ENCODE measurements at regions not wholly inside any gene's neighbourhood (a gene's known extent, or its start where the extent isn't known, plus 50 kb on each side); places are given as distances from the start of the nearest gene placed in this dataset.

GRCh38 chr5:98402130-98402529 lies 371.3 kb upstream of the RGMB start:
- ATAC-seq: no peak
- no peaks in the 10 kb centered on the region for H3K4me1 ChIP-seq
- intact Hi-C loops (cut with DNase I): no loop called here
- H3K27ac ChIP-seq: no peak overlapping the region
- no peak overlapping the region for H3K4me3 ChIP-seq
- no peak for DNase-seq
- H3K9me3 ChIP-seq: no peaks in the 10 kb centered on the region
- no peaks in the 10 kb centered on the region for H3K36me3 ChIP-seq
- TF ChIP-seq CTCF (IDR thresholded peaks at IDR 0.05): no peak
- no peaks in the 10 kb centered on the region for H3K27me3 ChIP-seq (ENCODE audit: low read depth)

- Histone ChIP-seq H3K36me3 (no peaks in the 10 kb centered on the region), H3K9me3 (no peaks in the 10 kb centered on the region), H3K27me3 (ENCODE audit: low read depth) (no peaks in the 10 kb centered on the region), H3K27ac (no peak overlapping the region), H3K4me1 (no peaks in the 10 kb centered on the region), H3K4me3 (no peak overlapping the region)
- DNase-seq (no peak), ATAC-seq (no peak)
- TF ChIP-seq CTCF (IDR thresholded peaks at IDR 0.05): no peak
- intact Hi-C loops (cut with DNase I): no loop called here
Measured at GRCh38 chr5:98403131-98403530, 370.3 kb upstream of the RGMB start.

- no peaks in the 10 kb centered on the region for H3K27me3 ChIP-seq (ENCODE audit: low read depth)
- ATAC-seq: no peak
- H3K4me3 ChIP-seq: no peak overlapping the region
- DNase-seq: no peak
- H3K36me3 ChIP-seq: no peaks in the 10 kb centered on the region
- no peak overlapping the region for H3K27ac ChIP-seq
- TF ChIP-seq CTCF (IDR thresholded peaks at IDR 0.05): no peak
- H3K9me3 ChIP-seq: no peaks in the 10 kb centered on the region
- H3K4me1 ChIP-seq: no peaks in the 10 kb centered on the region
- intact Hi-C loops (cut with DNase I): no loop called here
Measured at GRCh38 chr5:98414938-98415337, 358.5 kb upstream of the RGMB start.

GRCh38 chr5:98415663-98416062 lies 357.8 kb upstream of the RGMB start:
- no peaks in the 10 kb centered on the region for H3K36me3 ChIP-seq
- H3K4me1 ChIP-seq: no peaks in the 10 kb centered on the region
- H3K27ac ChIP-seq: no peak overlapping the region
- TF ChIP-seq CTCF (IDR thresholded peaks at IDR 0.05): no peak
- intact Hi-C loops (cut with DNase I): no loop called here
- DNase-seq (no peak), ATAC-seq (no peak)
- no peak overlapping the region for H3K4me3 ChIP-seq
- H3K9me3 ChIP-seq: no peaks in the 10 kb centered on the region
- H3K27me3 ChIP-seq (ENCODE audit: low read depth): no peaks in the 10 kb centered on the region

- DNase-seq (no peak), ATAC-seq (no peak)
- Histone ChIP-seq H3K36me3 (no peaks in the 10 kb centered on the region), H3K27ac (no peak overlapping the region), H3K4me3 (no peak overlapping the region), H3K4me1 (no peaks in the 10 kb centered on the region), H3K27me3 (ENCODE audit: low read depth) (no peaks in the 10 kb centered on the region), H3K9me3 (no peaks in the 10 kb centered on the region)
- intact Hi-C loops (cut with DNase I): no loop called here
- no peak for TF ChIP-seq CTCF (IDR thresholded peaks at IDR 0.05)
Measured at GRCh38 chr5:98416541-98416940, 356.9 kb upstream of the RGMB start.

- no peak for TF ChIP-seq CTCF (IDR thresholded peaks at IDR 0.05)
- Histone ChIP-seq H3K4me1 (no peaks in the 10 kb centered on the region), H3K27me3 (ENCODE audit: low read depth) (no peaks in the 10 kb centered on the region), H3K9me3 (no peaks in the 10 kb centered on the region), H3K27ac (no peak overlapping the region), H3K4me3 (no peak overlapping the region), H3K36me3 (no peaks in the 10 kb centered on the region)
- intact Hi-C loops (cut with DNase I): no loop called here
- ATAC-seq (no peak), DNase-seq (no peak)
Measured at GRCh38 chr5:98419825-98420224, 353.6 kb upstream of the RGMB start.

Data from lower lobe of right lung (tissue), 2 donors.